ENCODE measurements at regions not wholly inside any gene's neighbourhood (a gene's known extent, or its start where the extent isn't known, plus 50 kb on each side); places are given as distances from the start of the nearest gene placed in this dataset.

DNA sequence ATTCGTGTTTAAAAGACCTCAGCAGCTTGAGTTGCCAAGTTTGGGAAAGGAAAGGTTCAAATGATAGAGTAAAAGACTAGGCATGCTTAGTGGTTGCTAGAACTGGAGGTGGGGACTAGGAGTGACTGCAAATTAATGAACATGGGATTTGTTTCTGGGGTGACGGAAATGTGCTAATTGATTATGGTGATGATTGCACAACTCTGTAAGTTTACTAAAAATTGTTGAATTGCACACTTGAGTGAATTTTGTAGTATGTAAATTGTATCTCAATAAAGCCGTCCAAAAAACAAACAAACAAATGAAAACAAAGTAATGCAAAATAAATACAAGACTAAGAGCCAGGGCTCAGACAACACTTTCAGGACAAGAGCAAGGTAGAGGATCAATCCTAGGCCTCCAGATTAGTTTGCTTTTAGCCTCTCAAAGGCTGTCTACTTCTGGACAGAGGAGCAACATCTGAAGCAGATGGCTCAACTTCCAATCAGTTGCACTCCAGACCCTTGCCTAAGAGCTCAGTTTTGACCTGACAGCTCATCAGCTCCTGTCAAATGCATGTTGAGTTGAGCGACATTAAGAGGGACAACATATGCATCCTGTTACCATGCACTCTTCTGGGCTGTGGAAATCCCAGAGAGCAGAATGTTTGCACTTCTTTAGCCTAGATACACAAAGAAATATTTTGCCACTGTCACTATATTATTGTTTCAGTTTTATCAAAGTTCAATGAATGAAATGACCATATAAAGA is 111.2 kb upstream of the ASIC2 start:
- no peak for DNase-seq

DNA sequence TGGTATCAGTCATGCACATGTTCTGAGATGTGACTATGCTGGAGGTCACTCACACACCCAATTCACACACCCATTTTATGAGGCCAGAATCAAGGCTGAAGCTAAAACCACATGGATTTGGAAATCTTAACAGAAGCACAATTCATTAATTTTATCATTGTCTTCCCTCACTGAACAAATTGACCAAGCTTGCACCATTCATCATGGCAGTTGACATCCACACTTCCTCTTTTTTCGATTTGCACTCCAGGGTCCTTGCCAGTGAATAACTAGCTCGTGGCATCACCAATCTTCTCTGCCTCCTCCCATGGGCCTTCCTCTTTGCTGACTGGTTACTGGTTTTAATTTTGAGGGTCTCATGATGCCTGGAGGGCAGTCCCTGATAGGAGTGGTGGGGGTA is 123.0 kb upstream of the ASIC2 start:
- no peak for DNase-seq

- DNase-seq = no peak
Measured at GRCh38 chr17:33421933-33422332, 128.8 kb upstream of the ASIC2 start.

DNA sequence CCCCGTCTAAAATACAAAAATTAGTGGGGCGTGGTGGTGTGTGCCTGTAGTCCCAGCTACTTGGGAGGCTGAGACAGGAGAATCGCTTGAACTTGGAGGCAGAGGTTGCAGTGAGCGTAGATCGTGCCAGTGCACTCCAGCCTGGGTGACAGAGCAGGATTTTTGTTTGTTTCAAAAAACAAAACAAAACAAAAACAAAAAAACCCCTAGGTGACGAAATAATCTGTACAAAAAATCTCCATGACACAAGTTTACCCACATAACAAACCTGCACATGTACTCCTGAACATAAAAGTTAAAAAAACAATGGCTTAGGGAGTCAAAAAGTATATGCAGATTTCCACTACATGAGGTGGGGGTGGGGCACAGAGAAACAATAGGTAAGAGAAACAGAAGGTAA is 140.5 kb upstream of the ASIC2 start:
- DNase-seq = no peak

DNA sequence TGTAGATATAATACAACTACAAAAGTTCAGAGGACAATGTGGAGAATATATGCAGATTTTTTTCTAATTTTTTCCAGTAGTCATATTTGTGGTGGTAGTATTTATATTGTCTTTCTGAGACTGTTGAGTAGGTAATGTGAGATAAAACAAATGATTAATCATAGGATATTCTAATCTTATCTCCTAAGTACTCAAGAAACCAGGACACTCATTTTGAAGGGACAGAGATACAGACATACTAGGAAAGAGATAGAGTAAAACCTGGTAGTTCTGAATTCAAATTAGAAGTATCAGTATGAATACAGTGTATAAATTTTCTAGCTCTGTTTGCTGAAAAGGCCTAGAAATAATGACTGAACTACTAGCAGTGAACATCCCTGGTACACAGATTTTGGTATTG is 141.7 kb upstream of the ASIC2 start:
- no peak for DNase-seq

DNA sequence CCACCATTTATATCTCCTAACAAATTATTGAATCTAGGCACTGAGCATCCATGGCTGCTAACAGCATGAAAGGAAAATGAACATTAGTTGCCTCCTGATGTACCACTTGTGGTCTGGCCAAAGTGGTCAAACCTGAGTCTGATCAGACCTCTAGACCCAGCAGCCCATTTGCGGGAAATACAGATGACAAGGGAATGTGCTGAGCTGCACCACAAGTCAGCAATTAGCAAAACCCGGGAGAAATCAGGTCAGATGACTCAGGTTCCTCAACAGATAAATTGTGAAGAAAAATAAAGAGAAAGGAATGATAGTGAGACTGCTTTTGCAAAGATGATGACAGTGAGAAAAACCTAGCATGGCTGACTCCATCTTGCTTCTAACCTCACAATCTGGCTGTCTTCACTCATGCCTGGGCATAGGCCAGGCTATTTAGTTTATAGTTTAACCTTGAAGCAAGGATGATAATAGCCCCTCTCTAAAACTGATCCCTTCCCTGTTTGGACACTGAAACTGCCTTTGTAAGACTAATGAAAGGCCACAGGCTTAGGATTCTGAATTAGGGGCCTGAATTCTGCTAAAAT is 142.7 kb upstream of the ASIC2 start:
- DNase-seq = no peak

DNA sequence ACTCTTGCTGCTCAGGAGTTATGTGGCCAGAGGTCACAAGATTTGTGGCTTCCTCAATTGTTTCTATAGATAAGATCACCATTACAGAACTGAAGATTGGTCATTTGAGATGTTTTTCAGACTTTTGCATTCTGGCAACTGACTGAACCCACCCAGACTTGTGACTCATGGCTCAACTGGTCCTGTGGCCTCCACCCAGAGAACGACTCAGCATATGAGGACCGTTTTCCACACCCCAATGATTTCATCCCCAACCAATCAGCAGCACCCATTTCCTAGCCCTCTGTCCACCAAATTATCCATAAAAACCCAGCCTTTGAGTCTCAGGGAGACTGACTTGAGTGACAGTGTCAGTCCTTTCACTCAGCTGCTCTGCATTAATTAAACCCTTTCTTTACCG is 143.2 kb upstream of the ASIC2 start:
- no peak for DNase-seq

GRCh38 chr17:33438139-33438538 is 145.0 kb upstream of the ASIC2 start:
- no peak for DNase-seq

DNA sequence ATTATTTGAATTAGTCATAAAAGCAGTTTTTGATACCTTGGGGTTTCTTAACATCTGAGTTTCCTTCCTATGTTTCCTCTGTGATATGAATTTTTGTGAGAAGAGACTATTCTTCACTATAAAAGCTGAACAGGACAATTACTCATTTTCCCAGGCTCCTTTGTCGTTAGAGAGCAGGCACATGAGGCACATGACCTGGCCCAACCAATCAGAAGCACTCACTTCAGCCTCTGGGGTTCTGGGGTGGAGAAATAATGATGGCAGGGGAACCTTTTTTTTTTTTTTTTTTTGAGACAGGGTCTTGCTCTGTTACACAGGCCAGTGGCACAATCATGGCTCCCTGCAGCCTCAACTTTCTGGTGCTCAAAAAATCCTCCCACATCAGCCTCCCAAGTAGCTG is 145.5 kb upstream of the ASIC2 start:
- no peak for DNase-seq

DNA sequence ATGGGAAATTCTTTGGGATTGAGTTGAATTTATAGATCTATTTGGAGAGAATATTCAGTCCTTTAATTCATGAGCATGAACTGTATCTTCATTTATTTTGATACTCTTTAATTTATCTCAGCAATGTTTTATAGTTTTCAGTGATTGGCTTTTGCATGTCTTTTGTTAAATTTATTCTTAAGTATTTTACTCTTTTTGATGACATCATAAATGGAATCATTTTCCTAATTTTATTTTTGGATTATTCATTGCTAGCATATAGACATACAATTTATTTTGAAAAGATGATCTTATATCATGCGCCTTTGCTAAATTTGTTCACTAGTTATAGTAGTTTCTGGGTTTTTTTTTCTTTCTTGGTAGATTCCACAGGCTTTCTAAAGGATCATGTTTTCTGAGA is 149.2 kb upstream of the ASIC2 start:
- DNase-seq = no peak

- DNase-seq = no peak
Measured at GRCh38 chr17:33444731-33445130, 151.6 kb upstream of the ASIC2 start.

GRCh38 chr17:33447090-33447489 is 154.0 kb upstream of the ASIC2 start:
- DNase-seq = no peak

DNA sequence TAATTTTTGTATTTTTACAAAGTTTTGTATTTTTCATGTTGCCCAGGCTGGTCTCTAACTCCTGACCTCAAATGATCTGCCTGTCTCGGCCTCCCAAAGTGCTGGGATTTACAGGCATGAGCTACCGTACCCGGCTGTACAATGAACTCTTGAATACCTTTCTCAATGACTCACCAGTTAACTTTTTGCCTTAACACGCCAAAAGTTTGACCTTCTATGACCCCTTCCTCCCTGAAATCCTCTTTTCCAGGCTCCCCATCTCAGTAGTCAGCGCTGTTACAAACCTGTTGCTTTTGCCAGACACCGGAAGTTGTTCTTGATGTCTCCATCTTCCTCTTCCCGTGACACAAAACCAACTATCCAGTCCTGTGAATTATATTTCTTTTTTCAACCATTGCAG is 158.1 kb upstream of the ASIC2 start:
- no peak for DNase-seq

GRCh38 chr17:33457477-33457876 is 164.4 kb upstream of the ASIC2 start:
- no peak for DNase-seq

DNA sequence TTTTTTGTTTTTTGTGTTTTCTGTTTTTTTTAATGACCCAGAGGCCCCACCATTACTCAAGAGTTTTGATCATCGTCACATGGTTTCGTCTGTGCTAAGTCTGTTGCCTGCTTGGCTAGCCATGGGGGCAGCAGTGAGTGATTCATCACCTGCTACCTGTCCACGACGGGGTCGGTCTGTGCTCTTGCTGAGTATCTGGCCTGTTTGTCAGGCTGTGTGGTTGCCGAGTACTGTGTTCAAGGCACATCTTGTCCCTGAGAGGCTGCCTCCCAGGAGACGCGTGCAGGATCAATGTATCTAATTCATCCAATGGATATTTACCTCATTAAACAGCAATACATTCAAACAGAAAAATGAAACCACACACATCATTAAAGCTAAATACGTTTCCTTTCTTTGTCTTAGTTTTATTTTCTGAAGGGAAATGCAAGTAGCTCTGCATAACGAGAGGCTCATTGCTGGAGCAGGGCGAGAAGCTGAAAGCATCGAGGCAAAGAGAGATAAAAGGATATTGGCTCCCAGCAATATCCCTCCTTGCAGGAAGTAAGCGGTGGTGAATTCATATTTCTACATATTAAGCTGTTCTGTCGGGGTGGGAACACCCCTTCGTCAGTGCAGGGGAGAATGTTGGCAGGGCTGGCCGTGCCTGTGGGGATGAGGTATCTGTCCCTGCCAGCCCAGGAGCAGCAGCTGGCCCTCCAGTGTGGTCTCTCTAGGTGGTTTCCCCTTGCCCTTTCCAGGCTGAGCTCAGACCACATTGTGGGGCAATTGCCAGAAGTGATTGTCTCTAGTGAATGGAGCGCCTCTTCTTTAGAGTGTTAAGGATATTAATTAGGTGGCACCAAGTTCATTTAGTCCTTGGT is 166.2 kb upstream of the ASIC2 start:
- no peak for DNase-seq

- DNase-seq = no peak
Measured at GRCh38 chr17:33460781-33461450, 167.8 kb upstream of the ASIC2 start.

- no peak for DNase-seq
Measured at GRCh38 chr17:33463887-33464286, 170.8 kb upstream of the ASIC2 start.

DNA sequence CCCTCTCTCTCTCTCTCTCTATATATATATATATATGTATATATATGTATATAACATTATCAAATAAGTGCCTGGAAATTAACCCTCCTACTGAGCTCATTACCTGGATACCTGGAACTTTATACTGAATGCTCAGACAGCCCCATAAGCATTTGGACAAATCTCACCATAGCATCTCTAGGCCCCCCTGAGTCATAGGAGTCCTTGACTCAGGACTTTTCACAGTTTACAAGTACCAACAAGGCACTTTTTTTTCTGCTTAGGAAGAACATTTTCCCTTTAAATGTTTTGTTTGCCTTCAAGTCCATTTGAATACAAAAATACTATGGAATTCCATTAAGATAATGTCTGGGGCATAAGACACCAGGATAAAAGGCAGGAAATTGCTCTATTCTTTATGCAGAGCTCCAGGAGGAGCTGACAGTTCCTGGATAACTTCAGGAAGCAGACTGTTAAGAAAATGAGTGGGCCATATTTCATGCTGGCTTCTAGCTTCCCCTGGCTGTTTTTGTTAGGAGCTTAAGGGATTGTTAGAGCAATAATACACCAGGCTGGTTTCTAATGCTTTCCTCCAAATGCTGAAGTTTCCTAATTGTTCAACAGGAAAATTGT is 171.7 kb upstream of the ASIC2 start:
- no peak for DNase-seq

DNA sequence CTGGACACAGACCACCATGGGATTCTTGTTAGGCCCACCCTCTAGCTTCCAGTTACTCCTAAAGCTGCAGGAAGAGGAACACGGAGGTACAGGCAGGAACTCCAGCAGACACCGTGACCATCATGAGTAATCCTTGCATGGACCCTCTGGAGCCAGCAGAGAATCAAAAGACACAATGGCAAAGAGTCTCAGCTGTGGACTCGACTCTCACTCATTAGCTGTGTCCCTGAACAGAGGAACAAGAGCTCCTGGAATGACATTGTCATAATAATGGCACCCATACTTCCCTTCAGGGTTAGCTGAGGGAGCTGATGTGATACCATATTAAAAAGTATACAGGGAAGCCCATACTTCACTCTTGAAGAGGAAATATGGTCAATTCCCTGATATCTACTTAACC is 176.3 kb upstream of the ASIC2 start:
- DNase-seq = no peak

DNA sequence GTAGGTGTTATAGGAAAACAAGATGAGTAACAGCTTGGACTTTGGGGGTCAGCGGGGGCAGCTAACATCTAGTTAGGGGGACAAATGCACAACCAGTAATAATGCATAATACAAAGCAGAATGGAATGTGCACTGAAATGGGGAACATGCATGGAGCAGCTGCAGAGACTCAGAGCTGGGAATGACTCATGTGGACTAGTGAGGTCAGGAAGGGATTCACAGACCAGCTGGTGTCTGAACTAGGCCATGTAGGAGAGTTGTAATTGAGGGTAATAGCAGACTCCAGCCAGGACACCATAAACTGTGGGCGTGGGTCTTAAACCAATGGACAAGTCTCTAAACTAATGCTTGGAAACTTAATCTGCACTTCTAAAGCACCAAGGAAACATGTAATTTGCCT is 176.8 kb upstream of the ASIC2 start:
- DNase-seq = no peak

- no peak for DNase-seq
Measured at GRCh38 chr17:33473061-33473460, 180.0 kb upstream of the ASIC2 start.

DNA sequence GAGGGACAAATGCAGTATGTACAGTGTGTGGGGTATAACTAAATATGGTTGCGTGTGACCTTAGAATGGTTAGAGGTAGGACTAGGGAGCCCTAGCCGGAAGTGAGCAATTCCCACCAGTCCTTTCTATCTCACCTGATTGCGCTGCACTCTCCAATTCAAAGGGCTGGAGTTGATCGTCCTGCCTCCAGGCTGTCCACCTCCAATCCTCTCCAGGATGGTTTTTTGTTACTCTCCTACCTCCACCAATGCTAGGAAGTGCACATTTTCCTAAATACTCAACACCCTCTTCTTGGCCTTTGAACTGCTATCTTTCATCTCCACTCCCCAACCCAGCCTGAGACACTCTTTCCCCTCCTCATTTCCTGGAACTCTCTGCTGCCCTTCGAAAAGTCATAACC is 181.7 kb upstream of the ASIC2 start:
- DNase-seq = no peak

DNA sequence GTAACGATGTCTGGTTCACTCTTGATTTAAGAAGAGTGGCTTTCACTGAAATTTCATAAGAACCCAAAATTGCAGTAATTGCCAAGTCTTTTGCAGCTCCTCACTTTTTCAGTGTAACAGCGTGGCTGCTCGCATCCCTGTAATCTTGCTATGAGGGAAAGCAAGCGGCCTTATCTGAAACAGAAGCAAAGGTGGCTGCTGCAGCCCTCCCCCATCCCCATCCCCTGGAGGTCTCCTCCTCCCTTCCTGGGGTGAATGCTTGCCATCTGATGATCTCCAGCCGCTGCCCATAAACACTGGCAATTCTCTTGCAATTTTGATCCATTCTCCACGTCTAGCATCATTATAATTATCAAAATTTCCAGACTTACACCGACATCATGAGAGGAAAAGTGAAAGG is 182.5 kb upstream of the ASIC2 start:
- DNase-seq = no peak
